Activated CD4-positive, alpha-beta T cell treated with anti-CD3 and anti-CD28 coated beads, Interleukin-2, Interleukin-6, amounts not matched to agents 100 ng/mL and 50 ng/mL, durations not matched to agents 16 hours and 8 hours (primary cell): ENCODE measurements at regions not wholly inside any gene's neighbourhood (a gene's known extent, or its start where the extent isn't known, plus 50 kb on each side); places are given as distances from the start of the nearest gene placed in this dataset.

Experiments
- DNase-seq: peaks from one replicate; pipeline ENCODE4 v3.0.0-alpha.2; 2020

GRCh38 chr2:220134756-220135534, 507.5 kb downstream of the SLC4A3 start:
- no peak for DNase-seq

- no peak for DNase-seq
Measured at GRCh38 chr2:220143336-220143735, 515.9 kb downstream of the SLC4A3 start.

- DNase-seq = no peak
Measured at GRCh38 chr2:220144411-220144810, 517.0 kb downstream of the SLC4A3 start.

- DNase-seq = no peak
Measured at GRCh38 chr2:220147161-220148038, 520.0 kb downstream of the SLC4A3 start.

- DNase-seq = no peak
Measured at GRCh38 chr2:220148471-220149248, 521.2 kb downstream of the SLC4A3 start.

GRCh38 chr2:220151341-220151740, 523.9 kb downstream of the SLC4A3 start:
- DNase-seq = no peak

GRCh38 chr2:220152281-220152935, 525.0 kb downstream of the SLC4A3 start:
- no peak for DNase-seq

GRCh38 chr2:220153118-220153517, 525.7 kb downstream of the SLC4A3 start:
- DNase-seq = no peak

GRCh38 chr2:220154304-220154703, 526.9 kb downstream of the SLC4A3 start:
- no peak for DNase-seq

- DNase-seq = no peak
Measured at GRCh38 chr2:220157312-220157711, 529.9 kb downstream of the SLC4A3 start.

GRCh38 chr2:220159738-220160137, 532.3 kb downstream of the SLC4A3 start:
- DNase-seq = no peak

GRCh38 chr2:220162320-220162719, 534.9 kb downstream of the SLC4A3 start:
- no peak for DNase-seq

- no peak for DNase-seq
Measured at GRCh38 chr2:220163486-220163885, 536.1 kb downstream of the SLC4A3 start.

- no peak for DNase-seq
Measured at GRCh38 chr2:220165401-220165800, 538.0 kb downstream of the SLC4A3 start.

- no peak for DNase-seq
Measured at GRCh38 chr2:220166616-220167015, 539.2 kb downstream of the SLC4A3 start.

- DNase-seq = peak; percentile 14
Measured at GRCh38 chr2:220167956-220168355, 540.5 kb downstream of the SLC4A3 start.

GRCh38 chr2:220168891-220169546, 541.6 kb downstream of the SLC4A3 start:
- no peak for DNase-seq

GRCh38 chr2:220174826-220175225, 547.4 kb downstream of the SLC4A3 start:
- no peak for DNase-seq

GRCh38 chr2:220175967-220176366, 548.5 kb downstream of the SLC4A3 start:
- no peak for DNase-seq

- DNase-seq = no peak
Measured at GRCh38 chr2:220178991-220179695, 551.7 kb downstream of the SLC4A3 start.

GRCh38 chr2:220181165-220181564, 553.7 kb downstream of the SLC4A3 start:
- DNase-seq = no peak
